T-cell (primary cell): ENCODE measurements at regions not wholly inside any gene's neighbourhood (a gene's known extent, or its start where the extent isn't known, plus 50 kb on each side); places are given as distances from the start of the nearest gene placed in this dataset.

Experiments
- ATAC-seq, 4 experiments: fragments of 200-7000 bp in 3 of 4; fragments of 150-1000 bp in 1 of 4; cut with Tn5 transposase; replicated peaks in 1 of 4; 1 replicate in 3 of 4; 2 replicates in 1 of 4; pipeline ENCODE4 v1.10.0; 2021; ENCODE audit warnings: moderate library complexity in 3 of 4, mild to moderate bottlenecking in 2 of 4, moderate number of reproducible peaks in 1 of 4
- CTCF ChIA-PET, 2 donors: fragments of 300-600 bp; sonication (Branson Sonifier 250); formaldehyde crosslinking; loops; one replicate each; lab custom pipeline; 2022; ENCODE audit warnings: antibody characterized with exemption in 2 of 2; lab: Charles Lee
- POLR2A ChIA-PET, 2 donors: fragments of 300-600 bp; sonication (Branson Sonifier 250); formaldehyde crosslinking; loops; one replicate each; lab custom pipeline; 2022; ENCODE audit warnings: antibody characterized with exemption in 2 of 2; lab: Charles Lee
- DNase-seq, 35 experiments: peaks; one replicate each; pipeline versions ENCODE4 v3.0.0 to v3.0.0-alpha.2; 2013 to 2023
- H3K27ac ChIP-seq: one replicate; pipeline ENCODE4 v1.5.1; 2013; ENCODE audit warnings: low read length
- H3K27me3 ChIP-seq, 2 experiments: replicated peaks in 1 of 2; 1 replicate in 1 of 2; 2 replicates in 1 of 2; pipeline versions ENCODE4 v1.6.1 to v1.7.0; 2013; ENCODE audit warnings: low read length in 1 of 2, mixed read lengths in 1 of 2; ENCODE audit not compliant: control insufficient read depth in 2 of 2, insufficient read depth in 2 of 2; ENCODE audit errors: extremely low read depth in 1 of 2
- H3K36me3 ChIP-seq, 2 donors: 1 replicate in 1 of 2; 2 replicates in 1 of 2; pipeline versions ENCODE4 v1.6.1 to v1.7.0; 2013; ENCODE audit warnings: low read length in 1 of 2; ENCODE audit not compliant: control insufficient read depth in 2 of 2, insufficient read depth in 1 of 2; ENCODE audit errors: extremely low read depth in 1 of 2
- H3K4me1 ChIP-seq, 2 experiments: 1 replicate in 1 of 2; 2 replicates in 1 of 2; pipeline versions ENCODE4 v1.6.1 to v1.7.0; 2013; ENCODE audit warnings: low read length in 2 of 2, mixed read lengths in 1 of 2; ENCODE audit not compliant: insufficient read depth in 2 of 2, control insufficient read depth in 1 of 2; ENCODE audit errors: extremely low read depth in 1 of 2
- H3K4me3 ChIP-seq, 2 donors: 1 replicate in 1 of 2; 2 replicates in 1 of 2; pipeline versions ENCODE4 v1.5.1 to v1.7.0; 2013; ENCODE audit warnings: mild to moderate bottlenecking in 2 of 2, low read length in 1 of 2, moderate library complexity in 1 of 2; ENCODE audit not compliant: control insufficient read depth in 1 of 2; ENCODE audit errors: extremely low read depth in 1 of 2
- H3K9me3 ChIP-seq: 2 replicates; pipeline ENCODE4 v1.7.0; 2013
- H3K27ac Mint-ChIP-seq, 2 donors: one replicate each; pipeline ENCODE4 v1.8.0; 2020 to 2021; ENCODE audit warnings: mild to moderate bottlenecking in 2 of 2, mixed read lengths in 2 of 2
- H3K27me3 Mint-ChIP-seq, 2 donors: one replicate each; pipeline ENCODE4 v1.8.0; 2021 to 2022; ENCODE audit warnings: mixed read lengths in 2 of 2
- H3K36me3 Mint-ChIP-seq: one replicate; pipeline ENCODE4 v1.8.0; 2021; ENCODE audit warnings: mixed read lengths
- H3K4me1 Mint-ChIP-seq, 3 donors: one replicate each; pipeline ENCODE4 v1.8.0; 2020 to 2022; ENCODE audit warnings: mixed read lengths in 3 of 3, mild to moderate bottlenecking in 1 of 3
- H3K4me3 Mint-ChIP-seq, 3 donors: one replicate each; pipeline ENCODE4 v1.8.0; 2020 to 2022; ENCODE audit warnings: mild to moderate bottlenecking in 3 of 3, mixed read lengths in 3 of 3, moderate library complexity in 3 of 3
- H3K9me3 Mint-ChIP-seq, 3 donors: one replicate each; pipeline ENCODE4 v1.8.0; 2020 to 2022; ENCODE audit warnings: mixed read lengths in 3 of 3
- WGBS: methylation state at CpG from one replicate; pipeline ENCODE4 v1.1.5; 2013; ENCODE audit warnings: missing lambda C conversion rate; ENCODE audit not compliant: insufficient coverage; 5-methylcytosine and 5-hydroxymethylcytosine counted together

- Mint-ChIP-seq H3K9me3 (no peaks in the 10 kb centered on the region), H3K27me3 (peaks cover 8 to 19% of the 10 kb centered on the region in 2 donors), H3K27ac (no peak overlapping the region), H3K36me3 (no peaks in the 10 kb centered on the region), H3K4me1 (peaks cover 0 to 6% (median 0%) of the 10 kb centered on the region in 3 donors), H3K4me3 (no peak overlapping the region)
- 96% methylated on average over 3 of the region's 9 CpGs for WGBS
- DNase-seq, result no peak
- Histone ChIP-seq H3K27ac (no peak overlapping the region), H3K36me3 (no peaks in the 10 kb centered on the region), H3K4me1 (no peaks in the 10 kb centered on the region), H3K9me3 (no peaks in the 10 kb centered on the region), H3K27me3 (peaks cover 0 to 4% of the 10 kb centered on the region in 2 experiments), H3K4me3 (no peak overlapping the region)
- ATAC-seq, result no peak
- CTCF ChIA-PET, result no interaction called here
- POLR2A ChIA-PET, result no interaction called here
These were observed 530.6 kb upstream of the MGMT start for GRCh38 chr10:128936392-128936791.

GRCh38 chr10:128938558-128938957 lies 528.5 kb upstream of the MGMT start:
- H3K27ac Mint-ChIP-seq, result no peak overlapping the region
- 100% methylated on average over 1 of the region's 3 CpGs for WGBS

GRCh38 chr10:128940081-128940480 lies 527.0 kb upstream of the MGMT start:
- H3K36me3 Mint-ChIP-seq, result no peaks in the 10 kb centered on the region
- no peak overlapping the region for H3K4me3 ChIP-seq
- no peaks in the 10 kb centered on the region for H3K9me3 ChIP-seq
- POLR2A ChIA-PET, result interaction anchor here in 1 of 2 donors (0.6 kb wide), 1 partner anchor 28 kb away, joined by 3 read pairs; no protein-coding TSS in a partner anchor
- CTCF ChIA-PET, result no interaction called here
- peaks cover 0 to 8% (median 3%) of the 10 kb centered on the region in 3 donors for H3K9me3 Mint-ChIP-seq
- DNase-seq (no peak), ATAC-seq (no peak)
- 83% methylated on average over 4 of the region's 5 CpGs for WGBS
- peaks cover 6 to 14% of the 10 kb centered on the region in 2 donors for H3K27me3 Mint-ChIP-seq
- no peak overlapping the region for H3K4me3 Mint-ChIP-seq
- no peak overlapping the region for H3K27ac ChIP-seq
- H3K27me3 ChIP-seq, result no peaks in the 10 kb centered on the region
- H3K36me3 ChIP-seq, result no peaks in the 10 kb centered on the region
- no peaks in the 10 kb centered on the region for H3K4me1 Mint-ChIP-seq
- H3K4me1 ChIP-seq, result no peaks in the 10 kb centered on the region
- H3K27ac Mint-ChIP-seq, result no peak overlapping the region

More at GRCh38 chr10:128938558-128938957, 528.5 kb upstream of the MGMT start:
- DNase-seq (no peak), ATAC-seq (no peak)
- POLR2A ChIA-PET, result no interaction called here
- H3K9me3 ChIP-seq, result no peaks in the 10 kb centered on the region
- H3K27me3 ChIP-seq, result peaks cover 0 to 4% of the 10 kb centered on the region in 2 experiments
- H3K27ac ChIP-seq, result no peak overlapping the region
- no peaks in the 10 kb centered on the region for H3K4me1 ChIP-seq
- H3K4me3 ChIP-seq, result no peak overlapping the region
- peaks cover 8 to 17% of the 10 kb centered on the region in 2 donors for H3K27me3 Mint-ChIP-seq
- H3K4me1 Mint-ChIP-seq, result peaks cover 0 to 6% (median 0%) of the 10 kb centered on the region in 3 donors
- no peaks in the 10 kb centered on the region for H3K36me3 ChIP-seq
- H3K36me3 Mint-ChIP-seq, result no peaks in the 10 kb centered on the region
- H3K4me3 Mint-ChIP-seq, result no peak overlapping the region
- CTCF ChIA-PET, result no interaction called here
- H3K9me3 Mint-ChIP-seq, result no peaks in the 10 kb centered on the region

GRCh38 chr10:128943111-128943510 lies 523.9 kb upstream of the MGMT start:
- Histone ChIP-seq H3K4me1 (no peaks in the 10 kb centered on the region), H3K36me3 (no peaks in the 10 kb centered on the region), H3K4me3 (no peak overlapping the region), H3K9me3 (no peaks in the 10 kb centered on the region), H3K27ac (no peak overlapping the region), H3K27me3 (no peaks in the 10 kb centered on the region)
- ATAC-seq, result no peak
- H3K4me1 Mint-ChIP-seq, result no peaks in the 10 kb centered on the region
- H3K27ac Mint-ChIP-seq, result no peak overlapping the region
- 82% methylated on average over 6 of the region's 6 CpGs for WGBS
- DNase-seq, result no peak
- peaks cover 6 to 10% of the 10 kb centered on the region in 2 donors for H3K27me3 Mint-ChIP-seq
- no peaks in the 10 kb centered on the region for H3K36me3 Mint-ChIP-seq
- POLR2A ChIA-PET, result no interaction called here
- peaks cover 10 to 19% (median 16%) of the 10 kb centered on the region in 3 donors for H3K9me3 Mint-ChIP-seq
- CTCF ChIA-PET, result no interaction called here
- no peak overlapping the region for H3K4me3 Mint-ChIP-seq

- Histone ChIP-seq H3K36me3 (no peaks in the 10 kb centered on the region), H3K4me1 (no peaks in the 10 kb centered on the region), H3K27me3 (no peaks in the 10 kb centered on the region), H3K27ac (no peak overlapping the region), H3K9me3 (no peaks in the 10 kb centered on the region), H3K4me3 (no peak overlapping the region)
- ChIA-PET POLR2A (no interaction called here), CTCF (no interaction called here)
- H3K36me3 Mint-ChIP-seq, result no peaks in the 10 kb centered on the region
- no peaks in the 10 kb centered on the region for H3K27me3 Mint-ChIP-seq
- H3K27ac Mint-ChIP-seq, result no peak overlapping the region
- no peaks in the 10 kb centered on the region for H3K4me1 Mint-ChIP-seq
- ATAC-seq, result no peak
- WGBS, result 94% methylated on average over 3 of the region's 7 CpGs
- no peak overlapping the region for H3K4me3 Mint-ChIP-seq
- DNase-seq, result no peak
- peaks cover 10 to 19% (median 16%) of the 10 kb centered on the region in 3 donors for H3K9me3 Mint-ChIP-seq
These were observed 521.6 kb upstream of the MGMT start for GRCh38 chr10:128945398-128945797.

- ATAC-seq (no peak), DNase-seq (no peak)
- no peaks in the 10 kb centered on the region for H3K4me1 Mint-ChIP-seq
- no peak overlapping the region for H3K4me3 Mint-ChIP-seq
- Histone ChIP-seq H3K27me3 (no peaks in the 10 kb centered on the region), H3K4me3 (no peak overlapping the region), H3K27ac (no peak overlapping the region), H3K36me3 (no peaks in the 10 kb centered on the region), H3K9me3 (no peaks in the 10 kb centered on the region), H3K4me1 (no peaks in the 10 kb centered on the region)
- H3K36me3 Mint-ChIP-seq, result no peaks in the 10 kb centered on the region
- CTCF ChIA-PET, result no interaction called here
- 100% methylated on average over 3 of the region's 18 CpGs for WGBS
- POLR2A ChIA-PET, result no interaction called here
- H3K27ac Mint-ChIP-seq, result no peak overlapping the region
- no peaks in the 10 kb centered on the region for H3K27me3 Mint-ChIP-seq
- H3K9me3 Mint-ChIP-seq, result peaks cover 10 to 12% (median 11%) of the 10 kb centered on the region in 3 donors
These were observed 516.7 kb upstream of the MGMT start for GRCh38 chr10:128950159-128950915.
